ENCODE measurements at regions not wholly inside any gene's neighbourhood (a gene's known extent, or its start where the extent isn't known, plus 50 kb on each side); places are given as distances from the start of the nearest gene placed in this dataset.

DNA sequence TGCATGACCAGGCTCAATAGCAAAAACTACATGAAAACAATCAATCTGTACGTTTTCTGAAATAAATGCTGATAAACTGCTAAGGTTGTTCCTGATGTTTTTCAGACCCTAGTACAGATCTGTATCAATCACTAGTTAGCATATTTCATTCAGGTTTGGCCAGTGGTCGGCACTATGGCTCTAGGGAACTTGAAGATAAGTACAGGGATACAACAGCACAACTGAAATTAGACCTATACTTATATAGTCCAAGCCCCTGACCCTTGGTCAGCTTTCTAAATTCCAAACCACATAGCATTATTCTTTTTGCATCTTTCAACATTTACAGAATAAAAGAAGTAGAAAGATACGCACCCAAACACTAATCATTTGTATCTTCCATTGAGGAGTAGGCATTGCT is 142.7 kb downstream of the PLPPR4 start:
- TF ChIP-seq, protein P1, sequence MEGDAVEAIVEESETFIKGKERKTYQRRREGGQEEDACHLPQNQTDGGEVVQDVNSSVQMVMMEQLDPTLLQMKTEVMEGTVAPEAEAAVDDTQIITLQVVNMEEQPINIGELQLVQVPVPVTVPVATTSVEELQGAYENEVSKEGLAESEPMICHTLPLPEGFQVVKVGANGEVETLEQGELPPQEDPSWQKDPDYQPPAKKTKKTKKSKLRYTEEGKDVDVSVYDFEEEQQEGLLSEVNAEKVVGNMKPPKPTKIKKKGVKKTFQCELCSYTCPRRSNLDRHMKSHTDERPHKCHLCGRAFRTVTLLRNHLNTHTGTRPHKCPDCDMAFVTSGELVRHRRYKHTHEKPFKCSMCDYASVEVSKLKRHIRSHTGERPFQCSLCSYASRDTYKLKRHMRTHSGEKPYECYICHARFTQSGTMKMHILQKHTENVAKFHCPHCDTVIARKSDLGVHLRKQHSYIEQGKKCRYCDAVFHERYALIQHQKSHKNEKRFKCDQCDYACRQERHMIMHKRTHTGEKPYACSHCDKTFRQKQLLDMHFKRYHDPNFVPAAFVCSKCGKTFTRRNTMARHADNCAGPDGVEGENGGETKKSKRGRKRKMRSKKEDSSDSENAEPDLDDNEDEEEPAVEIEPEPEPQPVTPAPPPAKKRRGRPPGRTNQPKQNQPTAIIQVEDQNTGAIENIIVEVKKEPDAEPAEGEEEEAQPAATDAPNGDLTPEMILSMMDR (conservative IDR thresholded peaks at IDR 0.05; ENCODE audit: low read length) = no peak
- no peak for TF ChIP-seq EZH2phosphoT487 (IDR thresholded peaks at IDR 0.05; ENCODE audit: borderline replicate concordance)
